ENCODE measurements at regions not wholly inside any gene's neighbourhood (a gene's known extent, or its start where the extent isn't known, plus 50 kb on each side); places are given as distances from the start of the nearest gene placed in this dataset.
A peak's percentile ranks its signal among the peaks of the same experiment; 100 is the strongest.

- ATAC-seq (ENCODE audit: low read depth) (no peak), DNase-seq (ENCODE audit: low spot score) (no peak)
- no peaks in the 10 kb centered on the region for H3K9me3 ChIP-seq (ENCODE audit: severe bottlenecking)
- H3K4me3 ChIP-seq (ENCODE audit: severe bottlenecking): no peak overlapping the region
- TF ChIP-seq, protein P1, sequence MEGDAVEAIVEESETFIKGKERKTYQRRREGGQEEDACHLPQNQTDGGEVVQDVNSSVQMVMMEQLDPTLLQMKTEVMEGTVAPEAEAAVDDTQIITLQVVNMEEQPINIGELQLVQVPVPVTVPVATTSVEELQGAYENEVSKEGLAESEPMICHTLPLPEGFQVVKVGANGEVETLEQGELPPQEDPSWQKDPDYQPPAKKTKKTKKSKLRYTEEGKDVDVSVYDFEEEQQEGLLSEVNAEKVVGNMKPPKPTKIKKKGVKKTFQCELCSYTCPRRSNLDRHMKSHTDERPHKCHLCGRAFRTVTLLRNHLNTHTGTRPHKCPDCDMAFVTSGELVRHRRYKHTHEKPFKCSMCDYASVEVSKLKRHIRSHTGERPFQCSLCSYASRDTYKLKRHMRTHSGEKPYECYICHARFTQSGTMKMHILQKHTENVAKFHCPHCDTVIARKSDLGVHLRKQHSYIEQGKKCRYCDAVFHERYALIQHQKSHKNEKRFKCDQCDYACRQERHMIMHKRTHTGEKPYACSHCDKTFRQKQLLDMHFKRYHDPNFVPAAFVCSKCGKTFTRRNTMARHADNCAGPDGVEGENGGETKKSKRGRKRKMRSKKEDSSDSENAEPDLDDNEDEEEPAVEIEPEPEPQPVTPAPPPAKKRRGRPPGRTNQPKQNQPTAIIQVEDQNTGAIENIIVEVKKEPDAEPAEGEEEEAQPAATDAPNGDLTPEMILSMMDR (IDR thresholded peaks at IDR 0.05; ENCODE audit: poor library complexity, severe bottlenecking): no peak
- no peaks in the 10 kb centered on the region for H3K27me3 ChIP-seq (ENCODE audit: insufficient read depth, poor library complexity, severe bottlenecking)
- no peaks in the 10 kb centered on the region for H3K36me3 ChIP-seq (ENCODE audit: low read depth)
- H3K27ac ChIP-seq (ENCODE audit: poor library complexity, severe bottlenecking): no peak overlapping the region
- no peaks in the 10 kb centered on the region for H3K4me1 ChIP-seq (ENCODE audit: insufficient read depth, poor library complexity, severe bottlenecking)
These were observed 104.0 kb downstream of the ZNF281 start for GRCh38 chr1:200305806-200306205.

- Histone ChIP-seq H3K36me3 (ENCODE audit: low read depth) (no peaks in the 10 kb centered on the region), H3K9me3 (ENCODE audit: severe bottlenecking) (no peaks in the 10 kb centered on the region), H3K27ac (ENCODE audit: poor library complexity, severe bottlenecking) (no peak overlapping the region), H3K4me3 (ENCODE audit: severe bottlenecking) (no peak overlapping the region), H3K27me3 (ENCODE audit: insufficient read depth, poor library complexity, severe bottlenecking) (no peaks in the 10 kb centered on the region), H3K4me1 (ENCODE audit: insufficient read depth, poor library complexity, severe bottlenecking) (no peaks in the 10 kb centered on the region)
- no peak for DNase-seq (ENCODE audit: low spot score)
- ATAC-seq (ENCODE audit: low read depth): no peak
- TF ChIP-seq, protein P1 (IDR thresholded peaks at IDR 0.05; ENCODE audit: poor library complexity, severe bottlenecking): no peak
These were observed 105.7 kb downstream of the ZNF281 start for GRCh38 chr1:200304171-200304570.

- peak overlapping the region; percentile 43 for H3K4me3 ChIP-seq (ENCODE audit: severe bottlenecking)
- ATAC-seq (ENCODE audit: low read depth): peak; percentile 17; the same call in 2 of the 3 replicates
- no peaks in the 10 kb centered on the region for H3K36me3 ChIP-seq (ENCODE audit: low read depth)
- no peaks in the 10 kb centered on the region for H3K27me3 ChIP-seq (ENCODE audit: insufficient read depth, poor library complexity, severe bottlenecking)
- no peak overlapping the region for H3K27ac ChIP-seq (ENCODE audit: poor library complexity, severe bottlenecking)
- no peak for DNase-seq (ENCODE audit: low spot score)
- H3K4me1 ChIP-seq (ENCODE audit: insufficient read depth, poor library complexity, severe bottlenecking): no peaks in the 10 kb centered on the region
- TF ChIP-seq, protein P1 (IDR thresholded peaks at IDR 0.05; ENCODE audit: poor library complexity, severe bottlenecking): no peak
- no peaks in the 10 kb centered on the region for H3K9me3 ChIP-seq (ENCODE audit: severe bottlenecking)
These were observed 106.9 kb downstream of the ZNF281 start for GRCh38 chr1:200302921-200303290.

GRCh38 chr1:200302192-200302920 lies 107.5 kb downstream of the ZNF281 start:
- H3K9me3 ChIP-seq (ENCODE audit: severe bottlenecking): no peaks in the 10 kb centered on the region
- H3K27ac ChIP-seq (ENCODE audit: poor library complexity, severe bottlenecking): no peak overlapping the region
- H3K4me1 ChIP-seq (ENCODE audit: insufficient read depth, poor library complexity, severe bottlenecking): no peaks in the 10 kb centered on the region
- TF ChIP-seq, protein P1 (IDR thresholded peaks at IDR 0.05; ENCODE audit: poor library complexity, severe bottlenecking): peak; percentile 28
- ATAC-seq (ENCODE audit: low read depth) (peak; percentile 77), DNase-seq (ENCODE audit: low spot score) (no peak)
- H3K4me3 ChIP-seq (ENCODE audit: severe bottlenecking): peak overlapping the region; percentile 43
- H3K36me3 ChIP-seq (ENCODE audit: low read depth): no peaks in the 10 kb centered on the region
- no peaks in the 10 kb centered on the region for H3K27me3 ChIP-seq (ENCODE audit: insufficient read depth, poor library complexity, severe bottlenecking)

- no peak overlapping the region for H3K4me3 ChIP-seq (ENCODE audit: severe bottlenecking)
- ATAC-seq (ENCODE audit: low read depth): no peak
These were observed 108.7 kb downstream of the ZNF281 start for GRCh38 chr1:200301152-200301551.

More at GRCh38 chr1:200301152-200301551, 108.7 kb downstream of the ZNF281 start:
- no peaks in the 10 kb centered on the region for H3K27me3 ChIP-seq (ENCODE audit: insufficient read depth, poor library complexity, severe bottlenecking)
- no peaks in the 10 kb centered on the region for H3K9me3 ChIP-seq (ENCODE audit: severe bottlenecking)
- DNase-seq (ENCODE audit: low spot score): no peak
- no peaks in the 10 kb centered on the region for H3K4me1 ChIP-seq (ENCODE audit: insufficient read depth, poor library complexity, severe bottlenecking)
- no peak overlapping the region for H3K27ac ChIP-seq (ENCODE audit: poor library complexity, severe bottlenecking)
- TF ChIP-seq, protein P1 (IDR thresholded peaks at IDR 0.05; ENCODE audit: poor library complexity, severe bottlenecking): no peak
- no peaks in the 10 kb centered on the region for H3K36me3 ChIP-seq (ENCODE audit: low read depth)

Measured in RWPE2 (cell line).